ENCODE measurements at regions not wholly inside any gene's neighbourhood (a gene's known extent, or its start where the extent isn't known, plus 50 kb on each side); places are given as distances from the start of the nearest gene placed in this dataset.

DNA sequence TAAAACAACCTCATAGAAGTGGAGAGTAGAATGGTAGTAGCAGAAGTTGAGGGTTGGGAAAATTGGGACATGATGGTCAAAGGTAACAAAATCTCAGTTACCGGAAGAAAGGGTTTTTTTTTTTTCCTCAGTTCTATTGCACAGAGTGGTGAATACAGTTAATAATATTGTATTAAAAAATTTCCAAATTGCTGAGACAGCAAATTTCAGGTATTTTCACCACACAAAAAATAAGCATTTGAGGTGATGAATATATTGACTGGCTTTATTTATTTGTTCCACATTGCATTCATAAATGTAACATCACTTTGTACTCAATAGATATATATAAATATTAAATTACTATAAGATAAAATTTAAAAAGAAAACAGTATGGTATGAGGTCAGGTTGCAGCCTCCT is 373.8 kb downstream of the ETV1 start:
- TF ChIP-seq SP1 (IDR thresholded peaks at IDR 0.05) (no peak), FOXK2 (IDR thresholded peaks at IDR 0.05) (no peak), NFRKB (IDR thresholded peaks at IDR 0.05) (no peak), TARDBP (IDR thresholded peaks at IDR 0.05) (no peak), BHLHE40 (IDR thresholded peaks at IDR 0.05; ENCODE audit: borderline replicate concordance) (no peak), L3MBTL2 (conservative IDR thresholded peaks at IDR 0.05) (no peak), HDGF (IDR thresholded peaks at IDR 0.05; ENCODE audit: borderline replicate concordance) (no peak)

Measured in HEK293T (cell line).